GM12875 (cell line): ENCODE measurements at regions not wholly inside any gene's neighbourhood (a gene's known extent, or its start where the extent isn't known, plus 50 kb on each side); places are given as distances from the start of the nearest gene placed in this dataset.

ENCODE experiments used
- H3K4me3 ChIP-seq: one replicate; pipeline ENCODE4 v1.5.1; 2011; ENCODE audit warnings: low read depth, low read length, control low read depth
- CTCF ChIP-seq: IDR thresholded peaks from 2 replicates; pipeline ENCODE4 v1.5.1; 2011; ENCODE audit warnings: low read depth, mild to moderate bottlenecking, control low read depth, inconsistent platforms, low read length, moderate library complexity, borderline replicate concordance; ENCODE audit not compliant: insufficient read depth

GRCh38 chr1:177779166-177779965 lies 190.5 kb downstream of the SEC16B start:
- H3K4me3 ChIP-seq, result no peak overlapping the region
- no peak for TF ChIP-seq CTCF

- no peak for TF ChIP-seq CTCF
- H3K4me3 ChIP-seq, result no peak overlapping the region
Observed at GRCh38 chr1:177775924-177776323, 193.9 kb downstream of the SEC16B start.

GRCh38 chr1:177772386-177772960 lies 197.4 kb downstream of the SEC16B start:
- no peak overlapping the region for H3K4me3 ChIP-seq
- no peak for TF ChIP-seq CTCF

GRCh38 chr1:177771688-177772087 lies 198.2 kb downstream of the SEC16B start:
- TF ChIP-seq CTCF, result no peak
- H3K4me3 ChIP-seq, result no peak overlapping the region

- H3K4me3 ChIP-seq, result no peak overlapping the region
- no peak for TF ChIP-seq CTCF
Observed at GRCh38 chr1:177770096-177770495, 199.8 kb downstream of the SEC16B start.

- no peak for TF ChIP-seq CTCF
- no peak overlapping the region for H3K4me3 ChIP-seq
Observed at GRCh38 chr1:177755851-177756560, 213.9 kb downstream of the SEC16B start.
